ENCODE measurements at regions not wholly inside any gene's neighbourhood (a gene's known extent, or its start where the extent isn't known, plus 50 kb on each side); places are given as distances from the start of the nearest gene placed in this dataset.

DNA sequence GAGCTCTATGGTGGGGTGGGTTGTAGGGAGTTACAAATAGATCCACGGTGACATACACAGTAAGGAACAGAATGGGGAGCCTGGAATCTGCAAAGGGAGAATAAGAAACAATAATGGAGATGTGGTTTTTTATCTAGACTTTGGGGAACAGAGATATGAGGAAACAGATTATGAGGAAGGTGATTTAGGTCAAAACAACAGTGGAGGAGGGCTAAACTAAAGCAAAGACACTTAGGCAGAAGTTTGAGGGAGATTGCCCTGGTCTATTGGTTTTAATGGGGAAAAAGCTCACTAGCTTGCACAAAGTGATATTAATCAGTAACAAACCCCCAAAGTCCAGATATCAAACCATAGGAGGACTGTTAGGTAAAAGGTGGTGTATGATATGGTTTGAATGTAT lies 144.5 kb upstream of the DYRK2 start:
- no peak for DNase-seq

DNA sequence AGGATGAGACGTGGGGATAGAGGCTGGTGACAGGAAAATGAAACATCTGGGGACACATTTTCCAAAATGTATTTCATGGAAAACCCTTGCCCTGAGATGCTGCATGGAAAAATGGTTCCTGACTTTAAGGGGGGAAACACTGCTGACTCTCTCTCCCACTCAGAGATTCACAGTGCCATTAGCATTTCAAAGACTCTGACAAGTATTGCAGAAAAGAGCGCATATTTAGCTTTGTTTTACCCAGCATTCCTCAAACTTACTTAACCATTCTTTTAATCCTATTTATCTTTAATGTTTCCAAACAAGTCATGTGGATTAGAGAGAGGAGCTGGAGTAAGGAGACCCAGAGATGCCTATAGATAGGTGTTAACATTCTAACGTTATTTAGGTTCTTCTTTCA lies 141.8 kb upstream of the DYRK2 start:
- no peak for DNase-seq

DNA sequence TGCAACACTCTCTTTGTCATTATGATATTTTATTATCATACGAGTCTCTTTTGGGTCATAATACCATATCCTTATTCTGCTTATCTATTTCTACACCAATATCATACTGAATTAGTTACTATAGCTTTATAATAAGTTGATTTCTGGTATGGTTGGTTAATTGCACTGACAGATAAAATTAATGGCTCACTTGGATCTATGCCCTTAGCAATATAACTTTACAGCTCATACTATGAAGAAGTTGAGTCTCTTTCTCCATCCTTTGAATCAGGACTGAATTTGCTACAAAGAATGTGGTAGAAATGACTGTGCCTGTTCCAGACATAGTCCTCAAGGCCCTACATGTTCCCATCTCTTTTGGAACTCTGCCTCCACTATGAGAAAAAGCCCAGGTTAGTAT lies 139.7 kb upstream of the DYRK2 start:
- DNase-seq: no peak

DNA sequence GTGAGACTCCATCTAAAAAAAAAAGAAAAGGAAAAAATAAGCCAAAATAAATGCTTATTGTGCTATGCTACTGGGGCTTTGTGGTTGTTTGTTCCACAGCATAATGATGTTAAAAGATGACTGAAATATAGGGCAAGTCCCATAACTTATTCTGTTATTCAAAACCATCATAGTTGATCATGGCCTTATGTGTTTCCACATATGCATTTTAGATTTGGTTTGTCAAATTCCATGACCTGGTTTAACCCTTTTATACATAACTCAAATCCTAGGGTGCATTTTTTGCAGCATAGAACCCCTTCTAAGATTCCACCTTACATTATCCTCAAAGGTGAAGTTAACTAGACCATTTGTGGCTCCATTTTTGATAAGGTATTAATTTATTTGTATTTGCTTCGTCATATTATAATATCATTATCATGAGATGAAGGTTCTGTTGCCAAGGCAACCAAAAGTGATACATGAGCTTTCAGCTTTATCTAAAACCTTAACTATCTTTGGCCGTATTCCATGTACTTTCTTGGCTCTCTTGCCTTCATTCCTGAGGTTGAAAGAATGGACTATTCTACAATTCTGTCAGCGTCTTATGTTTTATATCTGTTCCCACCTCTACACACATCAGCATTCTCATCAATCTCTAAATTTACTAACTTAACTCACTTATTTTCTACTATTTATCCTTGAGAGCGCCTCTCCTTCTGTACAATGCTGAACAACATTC lies 138.7 kb upstream of the DYRK2 start:
- DNase-seq: no peak

DNA sequence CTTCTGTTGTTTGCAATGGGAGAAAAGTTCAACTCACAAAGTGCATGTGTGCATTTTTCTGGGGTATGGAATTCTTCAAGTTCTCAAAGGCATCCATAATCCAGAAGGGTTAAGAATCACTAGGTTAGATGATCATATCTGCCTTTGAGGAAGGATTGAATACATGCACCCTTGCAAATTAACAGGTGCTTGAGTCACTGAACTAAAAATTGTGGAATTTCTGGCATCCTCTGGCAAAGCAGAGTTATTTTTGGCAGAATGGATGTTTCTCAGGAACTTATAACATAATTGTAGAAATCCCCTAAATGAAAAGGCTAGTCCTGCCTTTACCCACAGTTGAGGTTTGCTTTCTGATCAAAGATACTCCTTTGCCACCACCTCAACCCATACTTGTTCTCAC lies 136.5 kb upstream of the DYRK2 start:
- no peak for DNase-seq

DNA sequence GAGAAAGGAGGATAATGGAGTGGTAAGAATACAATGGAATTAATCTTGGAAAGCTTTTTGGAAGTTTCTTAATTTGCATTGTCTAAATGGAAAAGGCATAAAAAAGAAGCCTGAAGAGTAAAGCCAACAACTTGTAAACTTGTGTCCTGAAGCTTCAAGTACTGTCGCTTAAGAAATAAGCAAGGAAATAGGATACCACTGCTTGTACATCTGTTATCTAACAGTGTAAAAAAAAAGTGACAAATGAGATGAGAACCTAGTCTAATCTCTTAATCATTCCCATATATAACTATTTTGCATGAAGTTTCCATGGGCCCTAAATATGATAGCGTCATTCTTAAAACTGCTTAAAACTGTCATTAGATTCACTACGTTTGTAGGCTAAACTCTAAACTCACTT lies 134.0 kb upstream of the DYRK2 start:
- peak; percentile 27 for DNase-seq

DNA sequence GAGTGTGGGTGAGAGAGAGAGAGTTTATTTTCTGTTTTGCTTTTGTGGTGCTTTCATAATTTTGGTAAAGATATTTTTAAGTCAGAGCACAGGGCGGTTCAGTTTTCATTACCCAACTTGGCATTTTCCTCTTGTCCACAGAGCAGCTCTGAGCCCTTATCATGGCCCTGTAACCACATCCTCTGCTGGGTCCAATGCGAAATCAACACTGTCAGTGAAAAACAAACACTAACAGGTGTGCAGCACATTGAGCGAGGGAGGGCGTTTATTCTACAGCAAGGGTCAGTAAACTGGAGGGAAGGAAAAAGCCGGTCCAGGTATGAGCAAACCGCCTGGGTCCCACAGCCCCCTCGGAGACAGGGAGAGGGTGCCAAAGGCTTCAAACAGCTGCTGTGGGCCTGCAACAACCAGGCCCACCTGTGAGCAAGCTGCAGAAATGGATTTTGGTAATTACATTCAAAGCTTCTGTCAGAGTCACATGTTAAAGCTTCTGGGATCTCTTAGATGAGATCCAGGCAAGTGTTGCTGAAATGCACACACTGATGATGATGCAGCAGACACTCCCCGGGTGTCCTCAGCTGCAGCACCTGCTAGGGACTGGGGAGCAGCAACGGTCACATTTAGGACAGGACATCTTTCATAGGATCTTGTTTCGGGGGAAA lies 132.7 kb upstream of the DYRK2 start:
- DNase-seq: peak; percentile 60

DNA sequence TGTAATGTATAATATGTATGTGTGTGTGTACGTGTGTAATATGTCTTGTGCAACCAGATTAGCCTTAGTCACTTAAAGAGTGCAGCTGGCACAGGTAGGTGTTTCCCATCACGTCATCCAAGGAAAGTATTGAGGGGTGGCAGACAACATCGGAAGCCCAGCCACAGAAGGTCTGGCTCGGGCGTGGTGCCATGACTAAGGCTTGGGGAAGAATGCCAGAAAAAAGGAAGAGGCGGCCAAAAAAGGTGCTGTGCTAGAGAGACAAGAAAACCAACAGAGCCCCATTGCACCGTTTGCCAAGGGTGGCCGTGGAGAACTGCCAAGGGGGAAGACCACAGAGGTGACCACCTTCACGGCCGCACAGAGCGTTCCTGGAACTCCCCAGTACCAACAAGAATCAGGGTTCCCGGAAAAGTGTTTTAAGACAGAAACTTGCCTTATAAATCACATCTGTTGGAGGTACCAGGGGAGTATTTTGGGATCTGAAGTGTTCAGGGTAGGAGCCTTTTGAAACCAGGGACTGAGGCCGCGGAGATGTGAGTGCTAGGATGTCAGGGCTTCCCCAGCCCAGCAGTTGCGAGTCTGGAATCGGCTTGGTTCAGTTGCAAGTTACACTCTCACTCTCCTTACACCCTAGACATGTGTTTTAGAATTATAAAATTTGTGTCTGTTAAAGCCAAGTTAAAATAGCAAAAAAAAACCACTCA lies 131.2 kb upstream of the DYRK2 start:
- peak; percentile 37 for DNase-seq

DNA sequence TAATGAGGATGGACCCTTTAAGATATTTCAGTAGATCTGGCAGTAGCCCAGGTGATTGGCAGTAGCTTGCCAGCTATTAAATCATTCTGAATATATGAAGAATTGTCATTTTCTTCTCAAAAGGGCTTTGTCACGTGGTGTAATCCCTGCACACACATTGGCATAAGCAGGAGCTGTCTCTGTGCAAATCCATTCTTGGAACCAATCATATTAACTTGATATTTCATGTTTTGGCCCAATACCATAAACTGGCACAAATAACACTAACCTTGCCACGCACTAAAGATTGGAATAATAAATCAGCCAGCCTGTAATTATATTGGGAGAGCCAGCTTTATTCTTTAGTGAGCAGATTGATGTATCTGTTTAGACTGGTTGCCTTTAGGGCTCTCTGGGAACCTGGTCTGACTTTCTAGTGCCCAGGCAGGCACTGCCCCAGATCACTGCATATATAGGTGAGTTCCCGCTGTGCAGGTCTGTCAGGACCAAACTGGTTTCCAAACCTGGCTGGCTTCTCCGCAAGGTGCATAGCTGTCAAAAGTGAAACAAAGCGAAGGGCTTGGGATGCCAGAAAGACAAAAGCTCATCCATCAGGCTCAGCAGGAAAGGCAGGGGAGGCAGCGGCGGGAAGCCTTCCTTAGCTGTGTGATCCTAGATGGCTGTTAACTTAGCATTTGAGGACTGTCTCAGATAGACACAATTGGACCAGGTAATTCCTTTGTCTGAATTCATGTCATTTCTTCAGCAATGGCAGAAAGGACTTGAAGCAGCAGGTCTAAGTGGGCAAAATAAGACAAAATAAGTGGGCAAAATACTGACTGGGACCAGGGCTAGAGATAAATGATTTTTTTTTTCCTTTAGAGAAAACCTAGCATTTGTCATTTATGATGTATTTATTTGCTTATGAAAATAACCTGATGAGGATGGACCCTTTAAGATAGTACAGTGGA lies 128.8 kb upstream of the DYRK2 start:
- DNase-seq: no peak

DNA sequence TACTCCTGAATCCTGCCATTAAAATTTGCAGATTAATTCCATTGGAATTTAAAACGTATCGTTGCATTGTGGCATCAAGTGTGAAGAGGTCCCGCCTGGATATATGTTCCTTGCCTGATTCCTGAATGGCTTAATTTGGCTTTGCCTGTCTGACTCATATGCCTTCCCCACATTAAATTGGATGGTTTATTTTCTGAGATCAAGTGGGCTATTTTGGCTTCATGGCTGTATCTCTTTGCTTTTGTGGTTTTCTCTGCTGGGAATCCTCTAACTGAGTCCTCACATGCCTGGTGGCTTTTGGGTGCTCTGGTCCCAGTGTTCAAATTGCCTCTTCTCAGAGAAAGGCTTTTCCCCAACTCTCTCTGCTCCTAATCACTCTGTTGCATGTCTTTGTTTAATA lies 127.9 kb upstream of the DYRK2 start:
- DNase-seq: no peak

DNA sequence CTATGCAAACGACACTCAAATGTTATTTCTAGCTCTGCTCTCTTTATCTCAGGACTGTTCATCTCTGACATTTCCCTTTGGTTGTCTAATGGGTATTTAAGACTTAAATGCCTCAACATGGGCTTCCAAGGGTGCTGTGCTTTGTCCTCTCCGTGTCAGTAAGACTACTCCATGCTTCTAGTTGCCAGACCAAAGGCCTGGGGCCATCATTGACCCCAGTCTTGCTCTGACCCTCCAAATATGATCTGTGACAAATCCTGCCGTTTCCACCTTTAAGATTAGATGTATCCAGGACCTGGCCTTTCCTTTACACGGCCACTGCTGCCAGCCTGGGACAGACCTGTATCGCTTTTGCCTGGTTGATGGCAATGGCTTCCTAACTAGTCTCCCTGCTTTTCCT lies 126.3 kb upstream of the DYRK2 start:
- no peak for DNase-seq

DNA sequence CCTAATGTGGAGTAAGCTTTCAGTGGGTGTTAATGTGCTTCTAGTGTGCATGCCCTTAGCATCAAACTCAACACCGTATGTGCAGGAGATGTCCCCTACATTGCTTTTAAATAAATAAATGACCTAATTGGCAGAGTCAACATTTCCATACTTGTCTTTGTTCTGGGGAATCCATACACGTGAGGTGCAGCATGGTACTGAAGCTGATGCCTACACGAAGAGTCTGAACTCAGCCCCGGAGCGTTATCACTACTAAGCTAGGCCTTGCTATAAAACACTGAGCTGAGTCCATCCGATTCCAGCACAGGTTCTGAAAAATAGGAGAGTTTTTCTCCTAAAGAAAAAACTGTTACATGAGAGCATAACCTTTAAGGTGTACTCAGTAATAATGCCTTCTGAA lies 125.0 kb upstream of the DYRK2 start:
- DNase-seq: no peak

DNA sequence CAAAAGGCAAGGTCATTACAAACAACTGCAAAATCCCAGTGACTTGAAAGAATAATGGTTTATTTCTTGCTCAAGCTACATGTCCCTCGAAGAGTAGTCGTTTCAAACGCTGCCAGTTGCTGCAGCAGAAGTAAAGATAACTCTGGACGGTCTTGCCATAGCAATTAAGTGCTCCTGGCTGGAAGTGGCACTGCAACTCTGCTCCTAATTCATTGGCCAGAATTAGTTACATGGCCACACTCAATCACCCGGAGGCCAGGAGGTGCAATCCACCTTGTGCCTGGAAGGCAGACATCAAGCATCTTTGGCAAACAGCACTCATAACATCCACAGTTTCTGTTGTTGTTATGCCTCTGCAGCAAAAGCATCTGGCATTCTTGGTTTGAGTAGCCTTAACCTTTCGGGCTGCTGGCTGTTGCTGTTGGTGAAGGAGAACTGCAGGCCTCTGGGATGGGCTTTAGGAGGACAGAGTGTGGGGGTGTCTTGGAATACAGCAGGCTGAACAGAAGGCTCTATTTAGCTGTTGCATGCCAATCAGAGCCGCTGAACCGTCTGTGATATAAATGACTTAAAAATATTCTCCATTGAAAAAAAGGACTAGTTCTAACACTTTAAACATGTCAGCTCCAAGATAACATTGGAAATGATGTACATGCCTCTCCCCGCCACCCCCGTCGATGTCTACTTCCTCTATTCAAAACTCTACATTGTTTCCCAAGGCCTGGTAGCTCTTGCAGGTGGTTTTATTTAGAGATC lies 123.5 kb upstream of the DYRK2 start:
- no peak for DNase-seq

DNA sequence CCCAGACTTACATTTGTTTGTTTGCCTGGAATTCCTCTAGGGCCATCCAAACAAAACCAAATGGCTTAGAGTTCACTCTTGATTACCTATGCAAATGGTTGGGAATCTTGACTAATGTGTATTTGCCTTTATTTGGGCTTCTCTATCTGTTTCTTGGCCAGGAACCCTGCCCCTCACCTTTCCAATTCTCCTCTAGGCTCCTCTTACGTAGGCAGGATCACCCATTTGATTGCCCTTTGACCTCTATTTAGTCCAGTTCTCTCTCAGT lies 123.0 kb upstream of the DYRK2 start:
- DNase-seq: no peak

DNA sequence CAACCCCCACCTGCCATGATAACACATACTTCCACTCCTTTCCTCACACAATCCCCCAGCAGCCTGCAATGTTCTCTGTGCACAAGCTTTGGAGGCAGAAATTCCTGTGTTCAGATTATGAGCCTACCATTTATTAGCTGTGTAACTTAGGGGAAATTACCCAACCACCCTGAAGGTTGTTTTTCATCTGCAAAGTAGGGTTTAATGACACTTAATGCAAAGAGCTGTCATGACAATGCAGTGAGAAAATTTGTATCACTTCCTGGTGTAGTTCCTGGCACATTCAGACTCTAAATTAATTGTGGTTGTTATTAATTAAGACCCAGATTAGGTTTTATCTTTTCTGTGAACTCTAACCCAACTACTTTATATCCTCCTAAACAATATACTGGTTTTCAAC lies 122.4 kb upstream of the DYRK2 start:
- DNase-seq: no peak

DNA sequence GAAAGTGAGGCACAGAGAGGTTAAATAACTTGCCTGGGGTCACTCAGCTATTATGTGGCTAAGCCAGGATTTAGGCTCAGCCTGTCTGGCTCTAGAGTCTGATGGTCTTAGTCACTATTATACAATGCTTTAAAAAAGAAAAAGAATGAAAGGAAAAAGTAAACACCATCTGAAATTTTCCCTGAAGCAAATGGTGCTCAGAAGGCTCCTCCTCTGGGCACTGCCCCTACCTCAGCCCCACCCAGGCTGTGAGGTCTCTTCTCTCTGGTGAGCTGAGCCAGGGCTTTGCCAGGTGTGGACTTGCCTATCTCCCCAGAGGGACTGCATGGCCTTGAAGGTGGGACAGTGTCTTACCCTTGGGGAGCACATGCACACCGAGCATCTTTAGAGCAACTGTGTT lies 117.5 kb upstream of the DYRK2 start:
- DNase-seq: no peak

DNA sequence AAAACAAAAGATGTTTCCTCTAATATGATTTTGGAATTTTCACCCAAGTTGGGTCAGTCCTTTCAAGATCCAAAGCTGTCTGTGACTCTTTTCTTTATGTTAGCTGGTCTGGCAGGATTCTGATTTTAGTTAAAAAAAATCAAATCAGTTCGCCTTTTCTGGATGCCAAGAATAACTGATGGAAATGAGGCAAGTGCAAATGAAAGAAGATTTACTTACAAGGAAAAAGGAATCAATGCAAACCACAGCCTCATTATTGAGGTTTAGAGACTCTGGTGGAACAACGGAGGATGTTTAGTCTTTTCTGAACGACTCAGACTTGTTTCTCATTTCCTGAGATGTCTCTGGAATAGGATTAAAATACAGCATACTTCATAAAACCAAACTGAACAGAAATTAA lies 117.0 kb upstream of the DYRK2 start:
- no peak for DNase-seq

DNA sequence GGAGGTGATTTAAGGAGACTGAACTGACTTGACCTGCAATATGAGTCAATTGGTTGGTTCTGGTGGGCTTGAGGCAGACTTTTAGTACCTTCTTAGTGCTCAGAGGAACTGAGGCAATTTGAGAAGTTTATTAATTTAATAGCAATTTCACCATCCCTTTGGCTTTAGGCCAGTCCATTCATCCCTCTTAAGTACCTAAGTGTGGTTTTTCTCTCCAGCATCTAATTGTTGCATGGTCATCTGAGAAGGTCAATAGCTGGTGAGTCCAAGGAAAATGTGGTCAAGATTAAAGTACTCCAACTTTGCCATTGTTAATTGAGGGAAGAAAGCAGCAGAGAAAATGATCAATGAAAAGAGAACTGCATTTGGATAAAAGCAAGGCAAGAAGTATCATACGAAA lies 115.4 kb upstream of the DYRK2 start:
- DNase-seq: no peak

DNA sequence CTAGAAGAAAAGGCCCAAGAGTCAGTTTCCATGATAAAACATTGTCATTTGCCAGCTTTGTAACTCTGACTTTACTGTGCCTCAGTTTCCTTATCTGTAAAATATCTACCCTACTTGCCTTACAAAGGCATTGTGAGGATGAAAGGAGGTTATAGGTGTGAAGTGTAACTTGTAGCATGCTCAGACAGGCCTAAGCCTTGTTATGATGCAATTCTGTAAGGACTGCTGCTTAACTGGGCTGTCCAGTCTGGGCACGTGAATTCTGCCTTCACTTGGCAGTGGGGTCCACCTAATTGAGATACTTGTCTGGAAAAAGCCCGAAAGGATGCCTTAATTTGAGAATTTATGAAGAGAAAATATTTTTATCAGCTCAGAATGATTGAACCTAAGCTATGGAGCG lies 114.5 kb upstream of the DYRK2 start:
- DNase-seq: no peak

DNA sequence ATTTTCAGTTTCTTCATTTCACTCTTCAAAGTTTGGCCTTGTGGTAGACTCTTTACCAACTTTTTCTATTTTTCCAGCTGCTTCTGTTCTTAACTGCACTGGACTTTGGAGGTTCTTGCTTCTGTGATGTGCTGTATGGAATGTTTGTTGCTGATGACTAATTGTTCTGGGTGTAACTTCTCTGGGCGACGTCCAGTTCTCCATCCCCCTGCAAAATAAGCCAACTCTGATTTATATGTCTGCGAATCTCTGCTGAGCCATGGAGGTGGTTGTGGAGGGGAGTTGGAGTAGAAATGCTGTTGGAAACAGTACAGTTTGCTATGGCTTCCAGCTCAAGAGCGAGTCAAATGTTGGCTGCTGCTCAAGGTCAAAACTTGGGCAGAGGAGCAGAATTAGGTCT lies 113.9 kb upstream of the DYRK2 start:
- no peak for DNase-seq

DNA sequence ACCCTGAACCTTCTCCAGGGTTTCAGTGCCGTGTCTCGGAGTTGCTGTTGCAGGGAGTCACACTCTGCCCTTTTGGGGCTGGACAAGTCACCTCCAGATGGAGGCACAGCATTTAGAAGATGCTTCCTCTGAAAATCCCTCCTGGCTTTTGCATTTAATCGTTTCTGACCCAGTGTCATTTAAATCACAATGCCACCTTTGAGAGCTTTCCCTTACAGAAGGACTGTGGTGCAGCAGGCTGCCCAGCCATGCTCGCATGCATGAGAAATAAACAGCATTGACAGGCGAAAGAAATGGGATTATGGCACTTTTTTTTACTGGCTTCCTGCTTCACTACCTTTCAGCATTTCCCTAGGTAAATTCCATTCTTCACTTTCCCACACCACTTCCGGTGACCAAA lies 113.4 kb upstream of the DYRK2 start:
- no peak for DNase-seq

DNA sequence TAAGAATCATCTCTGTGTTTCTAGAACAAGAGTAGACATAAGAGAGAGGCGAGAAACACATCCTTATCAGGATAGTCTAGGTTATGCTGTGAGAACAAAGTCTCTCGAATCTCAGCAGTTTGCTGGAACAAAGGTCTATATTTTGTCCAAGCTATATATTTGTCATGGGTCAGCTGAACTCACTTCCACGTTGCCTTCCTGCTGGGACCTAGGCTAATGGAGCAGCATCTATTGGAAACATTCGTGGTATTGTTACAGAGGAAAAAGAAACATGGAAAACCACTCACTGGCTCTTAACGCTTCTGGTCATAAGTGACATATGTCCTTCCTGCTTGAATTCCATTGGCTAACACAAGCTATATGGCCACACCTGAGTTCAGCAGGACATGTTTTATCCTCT lies 112.6 kb upstream of the DYRK2 start:
- no peak for DNase-seq

DNA sequence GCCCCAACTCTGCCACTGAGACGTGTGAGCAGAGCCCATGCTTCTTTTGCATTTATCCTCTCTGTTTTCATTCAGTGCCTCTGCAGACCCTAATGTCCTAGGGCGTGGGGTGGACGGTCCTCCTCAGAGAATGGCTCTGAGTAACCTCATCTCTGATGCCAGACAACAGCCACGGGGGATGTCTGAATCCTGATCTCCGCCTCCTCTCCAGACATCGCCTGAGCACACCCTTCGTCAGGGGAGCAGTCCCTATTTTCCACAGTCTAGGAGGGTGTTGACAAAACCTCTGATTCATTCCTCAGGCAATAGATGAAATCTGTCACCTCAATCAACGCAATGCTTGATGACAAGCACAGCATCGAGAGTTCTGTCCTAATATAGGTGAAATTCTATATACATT lies 109.2 kb upstream of the DYRK2 start:
- no peak for DNase-seq
